Peyer's patch (tissue), 4 donors: ENCODE measurements at regions not wholly inside any gene's neighbourhood (a gene's known extent, or its start where the extent isn't known, plus 50 kb on each side); places are given as distances from the start of the nearest gene placed in this dataset.

Experiments used
- DNase-seq, 3 donors: peaks; one replicate each; pipeline ENCODE4 v3.0.0-alpha.2; 2017 to 2019
- H3K27ac ChIP-seq, 4 donors: fragments of 200-600 bp; sonication (generic); one replicate each; pipeline ENCODE4 v1.5.1; 2016 to 2019
- H3K27me3 ChIP-seq, 2 donors: fragments of 200-600 bp; sonication (generic); one replicate each; pipeline ENCODE4 v1.5.1; 2019
- H3K36me3 ChIP-seq, 3 donors: fragments of 200-600 bp; sonication (generic); one replicate each; pipeline ENCODE4 v1.5.1; 2016 to 2019
- H3K4me1 ChIP-seq, 4 donors: fragments of 200-600 bp; sonication (generic); one replicate each; pipeline ENCODE4 v1.5.1; 2016 to 2019
- H3K4me3 ChIP-seq, 4 donors: fragments of 200-600 bp; sonication (generic); 1 replicate in 3 of 4; 2 replicates in 1 of 4; pipeline ENCODE4 v1.5.1; 2016 to 2019; ENCODE audit warnings: mild to moderate bottlenecking in 1 of 4
- H3K9me3 ChIP-seq, 4 donors: fragments of 200-600 bp; sonication (generic); one replicate each; pipeline ENCODE4 v1.5.1; 2016 to 2019; ENCODE audit warnings: mild to moderate bottlenecking in 1 of 4
- CTCF ChIP-seq, 6 experiments: fragments of 450-650 bp in 4 of 6; fragments of 200-600 bp in 2 of 6; sonication (generic) in 1 of 6; IDR thresholded peaks; one replicate each; pipeline ENCODE4 v1.5.1; 2017 to 2019; ENCODE audit warnings: antibody characterized with exemption in 6 of 6, mild to moderate bottlenecking in 3 of 6, moderate library complexity in 1 of 6
- POLR2A ChIP-seq, 2 donors: fragments of 450-650 bp; IDR thresholded peaks; one replicate each; pipeline ENCODE4 v1.5.1; 2017; ENCODE audit warnings: antibody characterized with exemption in 2 of 2, mild to moderate bottlenecking in 2 of 2, moderate library complexity in 2 of 2

- Histone ChIP-seq H3K36me3 (no peaks in the 10 kb centered on the region), H3K4me1 (no peaks in the 10 kb centered on the region), H3K4me3 (no peak overlapping the region), H3K9me3 (no peaks in the 10 kb centered on the region), H3K27ac (no peak overlapping the region), H3K27me3 (no peaks in the 10 kb centered on the region)
- no peak for DNase-seq
- no peak for TF ChIP-seq POLR2A (IDR thresholded peaks at IDR 0.05)
- TF ChIP-seq CTCF (IDR thresholded peaks at IDR 0.05), result no peak
Measured at GRCh38 chr3:73175698-73176097, 114.2 kb downstream of the EBLN2 start.

DNA sequence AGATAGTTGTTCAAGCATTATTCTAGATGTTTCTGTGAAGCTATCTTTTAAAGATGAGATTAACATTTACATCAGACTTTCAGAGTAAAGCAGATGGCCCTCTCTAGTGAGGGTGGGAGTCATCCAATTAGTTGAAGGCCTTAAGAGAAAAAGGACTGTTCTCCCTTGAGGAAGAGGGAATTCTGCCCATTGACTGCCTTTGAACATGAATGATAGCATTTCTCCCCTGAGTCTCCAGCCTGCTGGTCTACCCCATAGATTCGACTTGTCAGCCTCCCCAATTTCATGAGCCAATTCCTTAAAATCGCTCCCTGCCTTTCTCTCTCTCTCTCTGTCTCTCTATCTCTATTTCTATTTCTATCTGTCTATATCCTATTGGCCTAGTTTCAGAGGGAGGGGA, 115.5 kb downstream of the EBLN2 start:
- Histone ChIP-seq H3K9me3 (no peaks in the 10 kb centered on the region), H3K27ac (no peak overlapping the region), H3K36me3 (no peaks in the 10 kb centered on the region), H3K27me3 (no peaks in the 10 kb centered on the region), H3K4me3 (no peak overlapping the region), H3K4me1 (no peaks in the 10 kb centered on the region)
- DNase-seq, result no peak
- TF ChIP-seq POLR2A (IDR thresholded peaks at IDR 0.05) (no peak), CTCF (IDR thresholded peaks at IDR 0.05) (no peak)

DNA sequence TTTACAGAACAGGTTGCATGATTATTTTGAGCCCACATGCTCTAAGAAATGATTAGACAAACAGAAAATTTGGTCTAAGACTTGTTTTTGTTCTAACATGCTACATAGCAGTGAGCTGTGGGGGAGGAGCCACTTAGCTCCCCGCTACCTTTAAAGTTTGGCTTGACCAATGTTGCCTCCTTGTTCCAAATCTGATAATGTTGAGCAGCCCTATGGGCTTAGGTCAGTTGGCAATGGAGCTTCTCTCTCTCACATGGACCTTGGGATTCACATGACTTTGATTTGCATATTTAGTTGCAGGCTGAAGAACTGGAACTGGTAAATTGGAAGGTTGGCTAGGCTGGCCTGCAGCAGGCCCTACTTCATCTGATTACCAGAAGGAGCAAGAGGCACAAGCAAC, 116.4 kb downstream of the EBLN2 start:
- H3K4me1 ChIP-seq, result no peaks in the 10 kb centered on the region
- no peak overlapping the region for H3K27ac ChIP-seq
- DNase-seq, result no peak
- TF ChIP-seq POLR2A (IDR thresholded peaks at IDR 0.05) (no peak), CTCF (IDR thresholded peaks at IDR 0.05) (no peak)
- no peaks in the 10 kb centered on the region for H3K27me3 ChIP-seq
- no peaks in the 10 kb centered on the region for H3K36me3 ChIP-seq
- no peak overlapping the region for H3K4me3 ChIP-seq
- H3K9me3 ChIP-seq, result no peaks in the 10 kb centered on the region

DNA sequence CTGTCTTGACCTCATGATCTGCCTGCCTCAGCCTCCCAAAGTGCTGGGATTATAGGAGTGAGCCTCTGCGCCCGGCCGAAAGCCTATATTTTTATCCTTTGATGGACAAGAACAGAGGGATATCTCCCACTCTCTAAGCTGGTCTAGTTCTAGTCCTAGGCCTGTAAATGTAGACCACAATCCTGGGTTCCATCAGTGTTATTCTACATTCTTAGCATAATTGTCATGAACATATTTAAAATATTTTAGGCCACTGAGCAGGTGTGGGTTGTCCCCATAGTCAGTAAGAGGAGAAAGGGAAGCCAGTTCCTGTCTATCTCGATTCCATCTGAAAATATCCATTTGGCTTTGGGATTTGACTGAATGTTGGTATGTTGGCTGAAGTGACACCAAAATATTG, 118.1 kb downstream of the EBLN2 start:
- Histone ChIP-seq H3K9me3 (no peaks in the 10 kb centered on the region), H3K27me3 (no peaks in the 10 kb centered on the region), H3K36me3 (no peaks in the 10 kb centered on the region), H3K27ac (no peak overlapping the region), H3K4me3 (no peak overlapping the region), H3K4me1 (no peaks in the 10 kb centered on the region)
- no peak for TF ChIP-seq POLR2A (IDR thresholded peaks at IDR 0.05)
- no peak for TF ChIP-seq CTCF (IDR thresholded peaks at IDR 0.05)
- no peak for DNase-seq

GRCh38 chr3:73186741-73187140, 125.3 kb downstream of the EBLN2 start:
- no peaks in the 10 kb centered on the region for H3K9me3 ChIP-seq
- DNase-seq, result no peak
- H3K27me3 ChIP-seq, result no peaks in the 10 kb centered on the region
- no peak overlapping the region for H3K27ac ChIP-seq
- H3K4me3 ChIP-seq, result no peak overlapping the region
- no peaks in the 10 kb centered on the region for H3K4me1 ChIP-seq
- no peaks in the 10 kb centered on the region for H3K36me3 ChIP-seq
- TF ChIP-seq CTCF (IDR thresholded peaks at IDR 0.05) (no peak), POLR2A (IDR thresholded peaks at IDR 0.05) (no peak)

GRCh38 chr3:73187328-73187727, 125.9 kb downstream of the EBLN2 start:
- no peaks in the 10 kb centered on the region for H3K9me3 ChIP-seq
- no peak overlapping the region for H3K4me3 ChIP-seq
- H3K27me3 ChIP-seq, result no peaks in the 10 kb centered on the region
- no peak overlapping the region for H3K27ac ChIP-seq
- no peak for DNase-seq
- TF ChIP-seq CTCF (IDR thresholded peaks at IDR 0.05) (no peak), POLR2A (IDR thresholded peaks at IDR 0.05) (no peak)
- no peaks in the 10 kb centered on the region for H3K4me1 ChIP-seq
- H3K36me3 ChIP-seq, result no peaks in the 10 kb centered on the region
